ENCODE measurements at regions not wholly inside any gene's neighbourhood (a gene's known extent, or its start where the extent isn't known, plus 50 kb on each side); places are given as distances from the start of the nearest gene placed in this dataset.

GRCh38 chr3:106746286-106746685 lies 631.0 kb upstream of the CCDC54 start:
- no peak for DNase-seq (ENCODE audit: low read depth in 2 of 2)

GRCh38 chr3:106748472-106749262 lies 628.6 kb upstream of the CCDC54 start:
- DNase-seq (ENCODE audit: low read depth in 2 of 2): no peak

DNA sequence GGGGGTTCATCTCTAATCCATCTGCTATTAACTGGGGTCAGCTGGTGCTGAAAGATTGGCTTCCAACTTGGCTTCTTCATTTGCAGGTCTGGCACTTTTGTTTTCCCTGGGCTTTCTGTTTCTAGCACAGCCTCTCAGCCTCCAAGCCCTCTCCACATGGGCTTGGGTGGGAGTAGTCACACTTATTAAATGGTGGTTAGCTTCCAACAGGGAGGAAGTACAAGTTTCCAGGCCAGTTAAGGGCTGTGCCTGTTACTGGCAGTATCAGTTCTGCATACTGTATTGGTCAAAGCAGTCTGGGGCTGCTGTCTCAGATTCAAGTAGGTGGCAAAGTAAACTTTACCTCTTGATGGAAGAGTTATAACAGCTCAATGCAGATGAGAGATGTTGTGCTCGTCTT lies 627.1 kb upstream of the CCDC54 start:
- DNase-seq (ENCODE audit: low read depth in 2 of 2): no peak

DNA sequence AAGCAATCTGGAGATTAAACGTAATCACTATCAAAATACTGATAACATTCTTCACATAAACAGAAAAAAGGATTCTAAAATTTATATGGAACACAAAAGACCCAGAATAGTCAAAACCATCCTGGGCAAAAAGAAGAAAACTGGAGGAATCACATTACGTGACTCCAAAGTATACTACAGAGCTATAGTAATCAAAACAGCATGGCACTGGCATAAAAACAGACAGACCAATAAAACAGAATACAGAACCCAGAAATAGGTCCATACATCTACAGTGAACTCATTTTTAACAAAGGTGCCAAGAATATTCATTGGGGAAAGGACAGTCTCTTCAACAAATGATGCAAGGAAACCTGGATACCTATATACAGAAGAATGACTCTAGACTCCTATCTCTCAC lies 621.9 kb upstream of the CCDC54 start:
- DNase-seq (ENCODE audit: low read depth in 2 of 2): no peak

DNA sequence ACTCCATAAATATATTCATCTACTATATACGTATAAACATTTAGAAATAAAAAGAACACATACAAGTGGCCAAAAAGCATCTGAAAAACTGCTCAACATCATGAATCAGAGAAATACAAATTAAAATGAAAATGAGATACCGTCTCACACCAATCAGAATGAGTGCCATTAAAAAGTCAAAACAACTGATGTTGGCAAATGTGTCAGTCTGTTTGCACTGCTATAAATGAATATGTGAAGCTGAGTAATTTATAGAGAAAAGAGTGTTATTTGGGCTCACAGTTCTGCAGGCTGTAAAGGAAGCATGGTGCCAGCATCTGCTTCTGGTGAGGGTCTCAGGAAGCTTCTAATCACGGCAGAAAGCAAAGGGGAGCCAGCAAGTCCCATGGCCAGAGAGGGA lies 620.3 kb upstream of the CCDC54 start:
- DNase-seq (ENCODE audit: low read depth in 2 of 2): no peak

GRCh38 chr3:106758459-106758858 lies 618.8 kb upstream of the CCDC54 start:
- DNase-seq (ENCODE audit: low read depth in 2 of 2): no peak

GRCh38 chr3:106759731-106760130 lies 617.5 kb upstream of the CCDC54 start:
- DNase-seq (ENCODE audit: low read depth in 2 of 2): no peak

GRCh38 chr3:106765342-106765741 lies 611.9 kb upstream of the CCDC54 start:
- no peak for DNase-seq (ENCODE audit: low read depth in 2 of 2)

DNA sequence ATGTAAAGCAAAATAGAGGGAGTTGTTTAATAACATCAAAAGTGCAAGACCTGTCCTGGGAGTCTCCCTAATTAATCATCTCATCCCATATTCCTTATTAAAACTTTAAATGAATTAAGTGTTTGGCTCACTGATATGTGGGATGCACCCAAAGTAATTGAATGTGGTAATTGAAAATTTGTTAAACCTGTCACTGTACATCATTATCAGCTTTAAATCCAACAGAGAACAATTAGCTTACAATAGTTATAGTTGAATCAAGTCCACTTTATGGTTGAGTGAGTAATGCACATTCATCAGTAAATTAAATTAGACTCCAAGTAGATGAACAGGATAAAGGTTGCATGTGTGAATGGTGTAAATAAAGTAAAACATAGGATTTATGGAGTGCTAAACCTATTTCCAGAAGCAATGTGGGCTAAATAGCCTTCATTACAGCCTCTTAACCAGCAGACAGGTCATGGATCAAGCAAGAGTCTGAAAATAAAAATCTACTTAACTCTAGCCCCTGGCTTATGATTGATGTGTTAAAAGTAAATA lies 608.2 kb upstream of the CCDC54 start:
- DNase-seq (ENCODE audit: low read depth in 2 of 2): no peak

DNA sequence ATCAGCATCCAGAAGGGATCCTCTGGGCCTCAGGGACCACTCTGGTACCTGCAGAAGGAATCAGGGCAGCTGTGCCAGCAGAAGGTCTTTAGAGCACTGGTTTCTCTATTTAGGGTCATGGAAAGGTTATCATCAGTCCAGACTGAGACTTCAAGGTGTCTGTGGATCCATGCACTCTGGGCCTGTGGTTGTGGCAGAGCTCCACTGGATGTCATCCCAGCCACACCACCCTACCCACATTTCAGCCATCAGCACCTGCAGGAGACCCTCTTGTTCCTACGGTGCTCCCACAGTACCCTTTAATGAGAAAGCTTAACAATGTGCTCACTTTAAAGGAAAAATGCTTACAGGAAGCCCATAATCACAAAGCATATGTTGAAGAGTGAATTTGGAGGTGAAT lies 603.4 kb upstream of the CCDC54 start:
- no peak for DNase-seq (ENCODE audit: low read depth in 2 of 2)

DNA sequence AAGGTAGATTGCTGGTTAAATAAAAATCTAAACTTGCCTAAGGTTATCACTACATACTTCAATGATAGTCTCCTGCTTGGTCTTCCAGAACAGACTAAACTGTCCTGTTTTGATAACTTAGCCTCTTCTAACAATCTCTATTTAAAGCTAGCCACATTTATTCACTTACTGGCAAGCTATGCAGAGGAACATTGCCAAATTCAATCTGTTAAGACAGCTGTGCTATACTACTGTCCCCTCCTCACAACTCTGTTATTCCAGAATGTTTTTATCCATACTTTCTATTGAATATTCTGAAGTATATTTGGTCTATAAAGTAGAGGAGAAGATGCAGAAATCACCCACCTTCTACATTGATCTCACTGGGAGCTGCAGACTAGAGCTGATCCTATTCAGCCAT lies 594.0 kb upstream of the CCDC54 start:
- no peak for DNase-seq (ENCODE audit: low read depth in 2 of 2)

GRCh38 chr3:106789276-106789675 lies 588.0 kb upstream of the CCDC54 start:
- no peak for DNase-seq (ENCODE audit: low read depth in 2 of 2)

DNA sequence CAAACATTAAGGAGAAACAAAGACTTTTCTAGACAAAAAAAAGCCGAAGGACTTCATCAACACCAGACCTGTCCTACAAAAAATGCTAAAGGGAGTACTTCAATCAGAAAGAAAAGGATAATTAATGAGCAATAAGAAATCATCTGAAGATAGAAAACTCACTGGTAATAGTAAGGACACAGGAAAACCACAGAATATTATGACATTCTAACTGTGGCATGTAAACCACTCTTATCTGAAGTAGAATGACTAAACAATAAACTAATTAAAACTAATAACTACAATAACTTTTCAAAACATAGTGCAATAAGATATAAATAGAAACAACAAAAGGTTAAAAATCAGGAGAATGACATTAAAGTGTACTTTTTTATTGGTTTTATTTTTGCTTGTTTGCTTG lies 584.5 kb upstream of the CCDC54 start:
- no peak for DNase-seq (ENCODE audit: low read depth in 2 of 2)

- no peak for DNase-seq (ENCODE audit: low read depth in 2 of 2)
These were observed 582.8 kb upstream of the CCDC54 start for GRCh38 chr3:106794442-106794841.

DNA sequence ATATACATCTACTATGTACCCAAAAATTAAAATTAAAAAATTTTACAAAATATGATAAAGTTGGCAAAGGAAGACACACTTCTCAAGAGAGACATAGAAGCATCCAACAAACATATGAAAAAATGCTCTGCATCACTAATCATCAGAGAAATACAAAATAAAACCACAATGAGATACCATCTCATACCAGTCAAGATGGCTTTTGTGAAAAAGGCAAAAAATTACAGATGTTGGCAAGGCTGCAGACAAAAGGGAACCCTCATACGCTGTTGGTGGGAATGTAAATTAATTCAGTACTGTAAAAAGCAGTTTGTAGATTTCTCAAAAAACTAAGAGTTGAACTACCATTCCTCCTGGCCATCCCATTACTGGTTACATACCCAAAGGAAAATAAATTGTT lies 581.7 kb upstream of the CCDC54 start:
- no peak for DNase-seq (ENCODE audit: low read depth in 2 of 2)

DNA sequence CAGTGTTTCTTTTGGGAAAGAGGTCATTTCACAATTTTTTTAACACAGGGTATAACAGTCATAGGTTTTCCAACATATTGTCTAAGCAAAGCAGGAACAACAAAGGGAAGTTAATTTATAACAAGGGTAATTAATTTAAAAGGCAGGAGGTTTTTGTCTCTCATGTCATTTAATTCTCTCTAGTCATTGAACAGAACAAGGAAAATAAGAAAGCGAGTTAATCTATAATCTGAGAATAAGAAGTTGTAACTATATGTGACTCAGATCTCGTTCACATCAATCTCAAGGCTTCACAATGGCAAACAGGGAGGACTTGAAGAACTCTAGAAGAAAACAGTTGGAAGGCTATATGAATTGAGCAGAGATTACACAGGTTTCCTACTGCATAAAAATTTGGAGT lies 579.8 kb upstream of the CCDC54 start:
- DNase-seq (ENCODE audit: low read depth in 2 of 2): no peak

DNA sequence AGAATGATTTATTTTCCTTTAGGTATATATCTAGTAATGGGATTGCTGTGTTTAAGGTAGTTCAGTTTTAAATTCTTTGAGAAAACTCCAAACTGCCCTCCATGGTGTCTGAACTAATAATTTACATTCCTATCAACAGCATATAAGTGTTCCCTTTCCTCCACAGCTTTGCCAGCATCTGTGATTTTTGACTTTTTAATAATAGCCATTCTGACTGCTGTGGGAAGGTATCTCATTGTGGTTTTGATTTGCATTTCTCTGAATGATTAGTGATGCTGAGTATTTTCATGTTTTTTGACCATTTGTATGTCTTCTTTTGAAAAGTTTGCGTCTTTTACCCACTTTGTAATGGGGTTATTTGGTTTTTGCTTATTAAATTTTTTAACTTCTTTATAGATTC lies 571.6 kb upstream of the CCDC54 start:
- DNase-seq (ENCODE audit: low read depth in 2 of 2): no peak

GRCh38 chr3:106806964-106807363 lies 570.3 kb upstream of the CCDC54 start:
- DNase-seq (ENCODE audit: low read depth in 2 of 2): no peak

GRCh38 chr3:106809041-106809440 lies 568.2 kb upstream of the CCDC54 start:
- DNase-seq (ENCODE audit: low read depth in 2 of 2): no peak

GRCh38 chr3:106809623-106810299 lies 567.5 kb upstream of the CCDC54 start:
- no peak for DNase-seq (ENCODE audit: low read depth in 2 of 2)

GRCh38 chr3:106810300-106810875 lies 566.9 kb upstream of the CCDC54 start:
- no peak for DNase-seq (ENCODE audit: low read depth in 2 of 2)

DNA sequence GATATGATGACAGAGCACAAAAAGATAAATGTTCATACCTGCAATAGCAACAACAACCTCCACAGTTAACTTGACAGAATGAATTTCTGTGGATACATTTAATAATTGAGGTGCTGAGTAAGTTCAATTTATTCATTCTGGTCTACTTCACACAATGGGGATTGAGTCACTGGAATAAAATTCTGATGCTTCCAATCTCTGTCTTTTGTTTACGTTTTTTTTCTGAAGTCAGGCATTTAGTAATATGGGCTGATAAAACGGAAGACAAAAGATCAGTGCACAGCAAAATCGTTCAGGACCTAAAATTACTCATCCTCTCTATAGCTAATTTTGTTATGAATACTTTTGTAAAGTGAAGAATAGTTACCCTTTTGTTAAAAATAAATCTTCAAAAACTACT lies 565.9 kb upstream of the CCDC54 start:
- DNase-seq (ENCODE audit: low read depth in 2 of 2): no peak

- DNase-seq (ENCODE audit: low read depth in 2 of 2): no peak
These were observed 563.5 kb upstream of the CCDC54 start for GRCh38 chr3:106813742-106814141.
